SK-N-SH (cell line): ENCODE measurements at regions not wholly inside any gene's neighbourhood (a gene's known extent, or its start where the extent isn't known, plus 50 kb on each side); places are given as distances from the start of the nearest gene placed in this dataset.

Experiments used
- CHD2 ChIP-seq: fragments of 150-350 bp; IDR thresholded peaks from 2 replicates; pipeline ENCODE4 v1.6.1; 2018; ENCODE audit warnings: low read length; ENCODE audit not compliant: partially characterized antibody
- EP300 ChIP-seq, 2 experiments: IDR thresholded peaks; 2 replicates each; pipeline versions ENCODE4 v1.4.0 to v1.6.1; 2012; ENCODE audit warnings: borderline replicate concordance in 1 of 2, low read depth in 1 of 2, low read length in 1 of 2
- FOXJ3 ChIP-seq: sonication (generic); formaldehyde crosslinking; IDR thresholded peaks from 2 replicates; pipeline ENCODE4 v1.5.1; 2020; ENCODE audit warnings: mild to moderate bottlenecking, missing genetic modification reagents
- MAX ChIP-seq: IDR thresholded peaks from 2 replicates; pipeline ENCODE4 v1.4.0; 2012; ENCODE audit warnings: low read depth
- MEF2A ChIP-seq: IDR thresholded peaks from 2 replicates; pipeline ENCODE4 v1.4.0; 2012; ENCODE audit warnings: low read depth, borderline replicate concordance
- PBX3 ChIP-seq: IDR thresholded peaks from 2 replicates; pipeline ENCODE4; 2012
- POLR2AphosphoS5 ChIP-seq: IDR thresholded peaks from 2 replicates; pipeline ENCODE4 v1.6.1; 2012; ENCODE audit warnings: low read depth, low read length
- RAD21 ChIP-seq: IDR thresholded peaks from 2 replicates; pipeline ENCODE4 v1.6.1; 2012; ENCODE audit warnings: mild to moderate bottlenecking, low read length
- RCOR1 ChIP-seq: fragments of 150-350 bp; IDR thresholded peaks from 2 replicates; pipeline ENCODE4 v1.6.1; 2017; ENCODE audit warnings: antibody characterized with exemption, low read length
- SIN3A ChIP-seq: IDR thresholded peaks from 2 replicates; pipeline ENCODE4 v1.6.1; 2012; ENCODE audit warnings: low read depth, mild to moderate bottlenecking, low read length, moderate library complexity, borderline replicate concordance
- SMC3 ChIP-seq: IDR thresholded peaks from 2 replicates; pipeline ENCODE4 v1.6.1; 2012; ENCODE audit warnings: low read depth, low read length, improper control_type of control experiment
- YY1 ChIP-seq: IDR thresholded peaks from 2 replicates; pipeline ENCODE4 v1.4.0; 2012; ENCODE audit warnings: low read depth, mild to moderate bottlenecking
- TF ChIP-seq, protein P1 (sequence below): fragments of 200-600 bp; sonication (generic); IDR thresholded peaks from 2 replicates; pipeline ENCODE4 v1.6.1; 2017; ENCODE audit warnings: antibody characterized with exemption, mild to moderate bottlenecking, moderate library complexity

GRCh38 chr16:17776465-17776864, 305.7 kb upstream of the XYLT1 start:
- no peak for TF ChIP-seq PBX3
- TF ChIP-seq CHD2, result no peak
- TF ChIP-seq, protein P1, sequence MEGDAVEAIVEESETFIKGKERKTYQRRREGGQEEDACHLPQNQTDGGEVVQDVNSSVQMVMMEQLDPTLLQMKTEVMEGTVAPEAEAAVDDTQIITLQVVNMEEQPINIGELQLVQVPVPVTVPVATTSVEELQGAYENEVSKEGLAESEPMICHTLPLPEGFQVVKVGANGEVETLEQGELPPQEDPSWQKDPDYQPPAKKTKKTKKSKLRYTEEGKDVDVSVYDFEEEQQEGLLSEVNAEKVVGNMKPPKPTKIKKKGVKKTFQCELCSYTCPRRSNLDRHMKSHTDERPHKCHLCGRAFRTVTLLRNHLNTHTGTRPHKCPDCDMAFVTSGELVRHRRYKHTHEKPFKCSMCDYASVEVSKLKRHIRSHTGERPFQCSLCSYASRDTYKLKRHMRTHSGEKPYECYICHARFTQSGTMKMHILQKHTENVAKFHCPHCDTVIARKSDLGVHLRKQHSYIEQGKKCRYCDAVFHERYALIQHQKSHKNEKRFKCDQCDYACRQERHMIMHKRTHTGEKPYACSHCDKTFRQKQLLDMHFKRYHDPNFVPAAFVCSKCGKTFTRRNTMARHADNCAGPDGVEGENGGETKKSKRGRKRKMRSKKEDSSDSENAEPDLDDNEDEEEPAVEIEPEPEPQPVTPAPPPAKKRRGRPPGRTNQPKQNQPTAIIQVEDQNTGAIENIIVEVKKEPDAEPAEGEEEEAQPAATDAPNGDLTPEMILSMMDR, result no peak
- TF ChIP-seq SIN3A, result no peak
- no peak for TF ChIP-seq MEF2A
- no peak for TF ChIP-seq FOXJ3 (CRISPR knock-in tag)
- TF ChIP-seq YY1, result no peak
- no peak for TF ChIP-seq EP300 (IDR thresholded peaks at IDR 0.05; ENCODE audit: borderline replicate concordance in 1 of 2, low read depth in 1 of 2, low read length in 1 of 2)
- no peak for TF ChIP-seq RCOR1
- TF ChIP-seq MAX, result no peak
- TF ChIP-seq RAD21, result no peak
- TF ChIP-seq POLR2AphosphoS5, result no peak
- no peak for TF ChIP-seq SMC3
